GM19438 (cell line): ENCODE measurements at regions not wholly inside any gene's neighbourhood (a gene's known extent, or its start where the extent isn't known, plus 50 kb on each side); places are given as distances from the start of the nearest gene placed in this dataset.

Experiments used
- ATAC-seq: cut with Tn5 transposase; IDR thresholded peaks from one replicate; pipeline ENCODE4 v1.9.1; 2021; ENCODE audit warnings: low read depth; ENCODE audit not compliant: unreplicated experiment

DNA sequence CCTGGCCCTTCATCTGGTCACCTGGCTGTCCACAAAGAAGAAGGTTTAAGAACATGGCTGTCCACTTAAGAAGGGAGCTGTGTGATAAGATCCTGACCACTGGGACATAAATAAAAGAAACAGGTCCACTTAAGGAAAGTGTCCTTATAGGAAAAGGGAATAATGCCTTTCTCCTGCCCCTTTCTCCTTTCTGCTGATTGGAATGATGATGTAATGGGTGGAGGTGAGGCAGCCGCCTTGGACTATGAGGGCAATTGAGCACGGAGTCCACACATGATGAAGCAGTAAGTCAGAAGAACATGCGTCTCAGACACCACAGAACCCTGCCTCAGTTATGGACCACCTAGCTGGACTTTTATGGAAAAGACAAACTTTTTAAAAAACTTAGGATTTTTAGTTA lies 401.1 kb downstream of the SHANK2 start:
- ATAC-seq, result no peak

DNA sequence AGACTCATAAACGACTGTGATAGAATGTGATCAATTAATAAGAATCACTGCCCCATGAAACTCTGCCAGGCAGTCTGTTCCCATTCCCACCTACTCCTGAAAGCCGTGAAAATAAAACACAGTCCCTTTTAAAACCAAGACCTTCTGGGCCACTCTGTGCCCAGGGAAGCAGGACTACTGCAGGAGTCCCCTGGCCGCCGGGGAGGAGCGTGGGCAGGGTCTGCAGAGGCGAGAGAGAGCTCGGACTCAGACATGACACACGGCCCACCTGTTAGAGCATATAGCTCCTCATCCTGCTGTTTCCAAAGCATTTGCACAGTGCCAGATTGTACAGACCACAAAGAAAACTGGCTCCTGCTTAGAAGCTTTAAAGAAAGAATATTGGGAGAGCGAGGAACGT lies 400.5 kb downstream of the SHANK2 start:
- no peak for ATAC-seq

DNA sequence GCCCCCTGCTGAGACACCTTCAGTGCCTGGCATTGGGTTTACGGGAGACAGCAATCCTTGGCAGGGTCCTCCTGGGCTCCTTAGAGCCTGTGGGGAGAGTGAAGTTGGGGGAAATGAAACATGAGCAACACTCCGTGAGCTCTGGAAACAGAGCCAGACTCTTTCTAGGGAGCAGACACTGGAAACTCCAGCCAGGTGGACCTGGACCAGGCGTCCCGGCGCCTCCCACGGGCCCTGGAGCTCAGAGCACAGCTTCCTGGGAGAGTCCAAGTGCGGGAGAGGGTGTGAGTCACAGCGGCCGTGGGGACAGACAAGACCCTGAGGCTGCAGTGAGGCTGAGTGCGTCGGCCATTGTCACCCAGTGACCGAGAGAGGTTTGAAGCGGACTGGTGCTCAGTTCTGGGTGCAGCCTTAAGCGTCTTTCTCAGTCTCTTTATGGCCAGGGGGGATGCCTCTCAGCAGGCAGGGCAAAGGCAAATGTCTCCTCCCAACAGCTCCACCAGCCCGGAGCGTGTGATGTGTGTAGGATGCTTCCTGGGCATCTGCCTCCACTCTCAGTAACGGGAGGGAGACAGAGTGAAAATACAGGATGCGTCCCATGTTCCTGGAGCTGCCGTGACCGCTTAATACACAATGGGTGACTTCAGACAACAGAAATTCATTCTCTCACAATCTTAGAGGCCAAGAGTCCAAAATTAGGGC lies 399.2 kb downstream of the SHANK2 start:
- no peak for ATAC-seq

DNA sequence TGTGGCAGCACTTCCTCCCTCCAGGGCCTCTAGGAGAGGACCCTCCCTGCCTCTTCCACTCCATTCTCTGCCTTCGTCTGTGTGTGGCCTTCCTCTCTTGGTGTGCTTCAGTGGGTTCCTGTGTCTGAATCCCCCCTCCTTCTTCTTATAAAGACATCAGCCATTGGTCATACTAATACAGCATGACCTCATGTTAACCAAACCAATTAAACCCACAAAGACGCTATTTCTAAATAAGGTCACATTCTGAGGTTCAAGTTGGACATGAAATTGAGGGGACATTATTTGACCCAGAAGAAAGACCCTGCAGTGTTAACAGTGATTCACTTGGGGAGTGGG lies 398.6 kb downstream of the SHANK2 start:
- no peak for ATAC-seq

DNA sequence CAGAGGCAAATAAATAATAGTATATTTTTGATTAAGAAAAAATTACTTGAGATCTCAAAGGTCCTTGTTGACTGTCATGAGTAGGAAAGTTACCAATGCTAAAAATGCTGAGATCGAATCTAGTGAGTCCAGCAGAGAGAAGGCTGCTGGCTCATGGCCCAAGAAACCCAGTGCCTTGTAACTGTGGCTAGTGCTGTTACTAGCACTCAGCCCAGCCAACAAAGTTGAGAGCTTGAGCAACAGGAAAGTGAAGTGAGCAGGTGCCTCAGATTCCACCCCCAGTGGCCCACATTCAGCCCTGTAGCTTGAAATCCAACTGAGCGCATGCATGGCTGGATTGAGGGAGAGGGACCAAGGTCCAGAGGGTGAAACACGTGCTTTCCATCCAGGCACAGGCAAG lies 398.2 kb downstream of the SHANK2 start:
- ATAC-seq, result no peak

DNA sequence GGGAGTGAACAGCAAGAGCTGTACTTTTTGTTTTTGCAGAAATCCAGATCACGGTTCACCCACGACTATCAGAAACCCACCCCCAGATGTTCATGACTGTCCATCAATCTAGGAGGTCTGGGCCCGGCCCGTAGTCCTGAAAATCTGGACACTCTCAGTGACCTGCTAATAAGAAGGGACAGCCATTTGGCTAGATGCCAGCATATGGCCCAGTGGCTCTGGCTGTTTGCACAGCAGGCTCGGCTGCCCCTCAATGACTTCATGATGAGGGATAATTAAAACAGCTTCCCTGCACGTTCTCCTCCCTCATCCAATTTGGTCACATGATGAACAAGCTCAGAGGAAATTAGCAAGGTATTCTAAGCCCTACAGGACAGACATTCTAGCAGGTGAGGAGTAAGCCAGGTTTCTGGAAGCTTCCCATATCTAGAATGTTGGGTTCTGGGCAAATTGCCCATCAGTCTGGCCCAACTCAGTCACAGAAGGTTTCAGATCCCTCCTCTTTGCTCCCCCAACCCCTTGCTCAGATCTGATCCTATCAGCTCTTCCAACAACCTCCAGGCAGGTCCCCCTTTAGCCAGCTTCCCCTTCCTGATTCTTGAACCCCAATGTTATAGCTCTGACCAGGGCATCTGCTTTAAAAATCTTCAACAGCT lies 397.3 kb downstream of the SHANK2 start:
- ATAC-seq, result no peak

DNA sequence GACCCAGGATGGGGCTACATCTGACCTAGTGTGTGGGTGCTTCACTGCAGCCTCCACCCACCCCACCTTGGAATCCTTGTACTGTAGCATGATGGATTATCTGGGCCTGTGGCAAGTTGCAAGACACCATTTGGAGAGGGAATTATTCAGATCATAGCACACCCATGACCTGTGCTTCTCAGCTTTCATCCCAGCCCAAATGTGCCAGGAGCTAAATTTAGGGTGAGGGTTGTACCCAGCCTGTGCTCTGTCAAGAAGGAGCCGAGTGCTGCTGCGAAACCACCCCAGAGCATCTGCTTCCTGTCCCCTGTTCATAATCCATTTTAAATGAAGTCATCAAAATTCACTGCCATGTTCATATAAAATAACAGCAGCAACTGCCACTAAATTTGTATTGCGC lies 394.5 kb downstream of the SHANK2 start:
- no peak for ATAC-seq

DNA sequence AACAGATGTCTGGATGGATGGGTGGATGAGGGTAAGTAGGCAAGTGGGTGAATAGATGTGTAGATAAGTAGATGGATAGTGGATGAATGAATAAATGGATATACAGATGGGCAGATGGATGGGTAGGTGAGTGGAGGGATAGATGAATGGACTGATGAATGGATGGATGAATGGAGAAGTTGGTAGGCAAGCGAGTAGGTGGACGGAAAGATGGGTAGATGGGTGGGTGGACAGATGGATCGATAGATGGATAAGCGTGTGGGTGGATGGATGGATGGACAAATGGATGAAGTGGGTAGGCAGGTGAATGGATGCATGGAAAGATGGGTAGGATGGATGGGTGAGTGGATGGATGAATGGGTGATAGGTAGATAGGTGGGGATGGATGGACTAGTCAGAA lies 393.2 kb downstream of the SHANK2 start:
- no peak for ATAC-seq

DNA sequence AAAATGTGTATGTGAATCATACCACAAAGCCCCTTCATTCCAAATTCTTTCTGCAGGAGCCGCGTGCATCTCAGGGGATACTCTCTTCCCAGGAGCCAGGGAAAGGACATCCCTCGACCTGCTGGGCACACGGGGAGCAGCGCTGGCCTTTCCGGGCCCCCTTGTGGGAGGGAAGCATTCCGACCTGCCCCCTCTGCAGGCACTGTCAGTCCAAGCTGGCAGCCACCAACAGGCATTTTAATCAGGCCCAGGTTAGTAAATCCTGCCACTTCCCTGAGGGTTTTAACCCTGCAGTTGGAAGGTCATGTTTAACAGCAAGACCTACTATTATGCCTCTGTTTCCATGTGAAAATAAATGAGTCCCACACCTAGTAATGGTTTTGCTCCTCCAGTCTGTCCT lies 391.5 kb downstream of the SHANK2 start:
- ATAC-seq, result no peak

DNA sequence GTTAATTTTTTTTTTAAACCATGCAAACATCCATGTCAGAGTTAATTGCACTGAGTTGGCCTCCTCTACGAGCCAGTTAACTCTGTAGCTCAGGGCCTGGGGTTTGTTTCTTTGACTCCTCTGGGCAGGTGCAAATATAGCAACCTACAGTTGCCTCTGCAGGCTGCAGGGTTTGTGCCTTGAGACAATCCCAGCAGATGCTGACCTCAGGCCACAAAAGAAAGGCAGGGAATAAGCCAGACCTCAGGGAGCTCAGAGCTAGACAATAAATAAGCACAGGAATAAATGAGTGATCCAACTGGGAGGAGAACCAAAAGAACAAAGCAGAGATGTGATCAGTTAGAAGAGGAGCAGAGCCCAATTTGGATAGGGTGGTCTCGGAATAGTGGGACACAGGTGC lies 390.8 kb downstream of the SHANK2 start:
- no peak for ATAC-seq

DNA sequence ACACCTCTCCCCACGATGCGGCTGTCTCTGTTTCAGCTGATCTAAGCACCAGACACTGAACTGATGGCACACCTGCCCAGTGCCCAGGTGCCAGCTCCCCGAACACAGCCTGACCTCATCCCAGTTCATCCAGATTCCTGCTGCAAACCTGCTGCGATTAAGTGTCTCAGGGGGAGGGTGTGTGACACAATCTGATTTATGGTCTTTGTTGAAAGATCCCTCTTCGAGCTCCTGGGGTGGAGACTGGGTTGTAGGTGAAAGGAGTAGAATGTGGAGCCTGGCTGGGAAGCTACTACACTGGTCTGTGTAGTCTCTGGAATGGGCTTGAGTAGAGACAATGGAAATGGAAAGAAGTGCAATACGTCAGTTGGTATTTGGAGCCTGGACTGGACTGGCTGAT lies 390.3 kb downstream of the SHANK2 start:
- ATAC-seq, result no peak

DNA sequence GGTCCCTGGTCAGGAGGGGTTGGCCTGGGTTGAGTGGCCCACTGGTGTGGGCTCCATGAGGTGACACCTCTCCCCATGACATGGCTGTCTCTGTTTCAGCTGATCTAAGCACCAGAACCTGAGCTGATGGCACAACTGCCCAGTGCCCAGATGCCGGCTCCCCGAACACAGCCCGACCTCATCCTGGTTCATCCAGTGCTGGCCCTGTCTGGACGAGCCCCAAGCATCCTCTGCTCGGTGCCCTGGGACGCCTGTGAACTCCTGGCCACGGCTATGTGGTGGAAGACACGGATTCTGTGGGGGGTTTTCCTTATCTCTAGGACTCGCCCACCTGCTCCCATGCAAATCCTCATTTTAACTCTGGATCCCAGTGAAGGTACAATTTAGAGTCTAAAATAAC lies 389.2 kb downstream of the SHANK2 start:
- ATAC-seq, result no peak

DNA sequence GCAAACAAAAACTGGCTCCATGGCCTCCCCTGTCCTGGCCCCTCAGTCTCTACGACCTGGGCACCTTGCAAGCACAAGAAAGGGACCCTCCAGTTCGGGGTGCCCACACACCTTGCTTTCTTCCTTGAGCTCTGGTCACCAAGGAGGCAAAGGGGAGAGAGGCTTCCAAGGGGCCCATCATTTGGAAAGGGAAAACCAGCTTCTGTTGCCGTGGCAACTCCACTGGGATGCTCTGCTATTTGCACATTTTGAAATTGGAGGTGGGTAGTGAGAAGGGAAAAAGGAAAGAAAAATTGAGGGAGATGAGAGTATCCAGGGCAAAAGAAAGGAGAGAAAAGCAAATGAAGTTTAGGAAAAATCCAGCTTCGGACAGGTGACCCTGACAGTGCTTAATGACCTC lies 388.4 kb downstream of the SHANK2 start:
- ATAC-seq, result no peak

DNA sequence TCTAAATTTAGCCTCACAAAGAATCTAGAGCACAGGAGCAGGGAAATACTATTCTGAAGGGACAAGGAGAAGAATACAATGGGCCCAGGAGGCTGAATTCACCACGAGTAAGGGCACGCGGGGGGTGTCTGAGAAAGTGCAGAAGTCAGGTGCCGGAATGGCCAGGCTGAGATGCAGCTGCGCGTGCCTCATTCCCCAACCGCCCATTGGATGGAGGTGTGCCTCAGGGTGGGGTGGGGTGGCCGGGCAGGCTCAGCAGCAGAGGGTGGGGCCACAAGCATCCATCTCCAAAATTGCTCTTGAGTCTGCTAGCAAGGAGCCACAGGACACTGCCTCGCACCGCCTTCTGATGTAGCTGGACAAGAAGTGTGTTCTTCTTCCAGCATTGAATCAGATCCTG lies 387.0 kb downstream of the SHANK2 start:
- ATAC-seq, result no peak

DNA sequence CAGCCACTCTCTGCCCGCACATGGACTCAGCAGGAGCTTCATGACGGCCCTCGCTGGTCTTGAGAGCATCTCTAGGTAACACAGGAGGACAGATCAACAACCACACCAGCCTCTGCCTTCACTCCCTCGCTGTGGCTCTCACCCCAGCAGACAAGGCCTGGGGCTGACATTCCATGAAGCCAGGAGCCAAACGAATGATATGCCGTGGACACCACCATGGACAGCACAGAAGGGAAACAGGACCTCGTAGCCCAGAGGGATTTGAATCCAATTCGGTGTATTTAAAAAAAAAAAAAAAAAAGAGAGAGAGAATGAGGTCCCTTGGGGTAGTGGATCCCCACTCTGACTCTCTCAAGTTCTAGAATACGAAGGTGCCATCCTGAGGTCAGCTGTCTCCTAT lies 385.5 kb downstream of the SHANK2 start:
- ATAC-seq, result no peak

DNA sequence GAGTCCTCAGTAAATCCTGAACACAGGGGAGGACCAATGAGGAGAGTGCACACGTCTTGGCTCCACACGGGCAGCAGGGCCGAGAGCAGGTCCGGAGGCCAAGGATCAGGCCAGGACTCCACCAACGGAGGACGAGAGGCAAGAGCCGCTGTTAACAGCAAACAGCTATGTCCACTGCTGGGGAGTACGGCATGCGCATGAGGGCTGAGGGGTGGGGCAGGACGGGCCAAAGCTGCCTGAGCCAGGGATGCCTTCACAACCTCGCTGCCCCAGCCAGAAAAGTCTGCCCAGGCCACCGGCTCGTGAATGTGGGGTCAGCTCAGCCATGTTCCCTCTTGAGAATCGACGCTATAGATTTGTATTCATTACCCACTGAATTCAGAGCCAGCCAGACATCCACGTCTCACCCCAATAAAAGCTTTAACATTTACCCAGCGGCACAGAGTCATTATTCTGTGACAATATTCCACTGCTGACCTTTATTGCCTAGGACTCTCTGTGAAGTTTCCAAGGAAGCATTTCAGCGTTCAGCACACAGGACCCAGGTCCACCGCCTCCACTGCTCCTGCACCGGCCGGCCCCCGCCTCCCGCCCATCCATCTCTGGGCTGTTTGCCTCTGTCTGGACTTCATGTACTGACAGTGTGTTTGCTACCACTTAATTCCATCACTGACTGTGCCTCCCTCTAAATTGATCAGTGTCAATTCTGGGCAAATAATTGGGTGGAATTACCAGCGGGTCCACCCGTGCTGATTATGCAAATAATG lies 384.9 kb downstream of the SHANK2 start:
- ATAC-seq, result no peak

DNA sequence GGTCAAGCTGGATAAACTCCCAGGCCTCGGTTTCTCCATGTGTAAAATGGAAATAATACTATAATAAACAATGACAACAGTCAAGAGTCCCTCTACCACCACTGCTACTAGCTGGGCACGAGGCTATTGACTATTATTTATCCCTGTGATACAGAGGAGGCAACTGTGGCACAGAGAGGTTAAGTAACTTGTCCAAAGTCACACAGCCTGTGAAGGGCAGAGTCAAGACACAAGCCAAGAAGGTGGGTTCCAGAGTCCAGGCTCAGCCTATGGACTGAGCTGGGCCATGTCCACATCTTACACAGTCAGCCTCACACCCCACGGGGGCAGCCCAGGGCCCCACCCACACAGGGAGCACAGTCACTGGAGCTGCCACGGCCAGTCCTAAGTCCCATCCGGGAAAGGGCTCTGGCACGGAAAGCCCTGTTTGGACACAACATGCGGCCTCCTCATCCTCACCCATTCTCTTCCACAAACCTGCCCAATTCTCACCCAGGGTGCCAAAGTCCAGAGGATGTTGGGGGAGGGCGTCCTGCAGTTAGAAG lies 384.0 kb downstream of the SHANK2 start:
- no peak for ATAC-seq

DNA sequence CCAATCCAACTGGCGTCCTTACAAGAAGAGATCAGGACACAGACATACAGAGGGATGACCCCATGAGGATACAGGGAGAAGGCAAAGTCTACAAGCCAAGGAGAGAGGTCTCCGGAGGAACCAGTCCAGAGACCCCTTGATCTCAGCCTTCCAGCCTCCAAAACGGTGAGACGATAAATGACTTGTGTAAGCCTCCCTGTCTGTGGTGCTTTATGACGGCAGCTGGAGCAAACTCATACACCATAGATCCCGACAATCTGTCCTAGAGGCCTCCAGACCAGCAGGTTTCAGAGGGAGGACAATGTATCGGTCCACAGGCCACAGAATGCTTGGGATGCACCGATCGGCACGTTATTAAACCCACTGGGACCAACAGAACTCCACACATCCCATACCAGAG lies 383.3 kb downstream of the SHANK2 start:
- ATAC-seq, result no peak

DNA sequence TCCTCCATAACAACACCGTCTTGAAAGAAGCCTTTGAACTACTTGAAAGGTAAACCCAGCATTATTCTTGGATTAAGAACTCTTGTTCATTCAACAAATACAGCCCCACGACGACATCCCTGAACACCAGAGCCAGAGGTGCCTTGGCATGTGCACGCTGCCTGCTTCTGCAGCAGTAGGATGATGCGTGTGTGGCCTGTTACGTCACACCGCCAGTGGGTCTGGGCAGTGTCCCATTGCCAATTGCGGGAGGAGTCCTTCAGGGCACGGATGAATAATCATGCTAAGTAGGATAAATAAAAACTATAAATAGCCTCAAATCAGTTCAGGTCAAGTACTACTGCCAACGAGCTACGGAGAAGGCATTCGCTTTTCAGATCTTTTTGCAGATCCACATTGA lies 380.5 kb downstream of the SHANK2 start:
- no peak for ATAC-seq

DNA sequence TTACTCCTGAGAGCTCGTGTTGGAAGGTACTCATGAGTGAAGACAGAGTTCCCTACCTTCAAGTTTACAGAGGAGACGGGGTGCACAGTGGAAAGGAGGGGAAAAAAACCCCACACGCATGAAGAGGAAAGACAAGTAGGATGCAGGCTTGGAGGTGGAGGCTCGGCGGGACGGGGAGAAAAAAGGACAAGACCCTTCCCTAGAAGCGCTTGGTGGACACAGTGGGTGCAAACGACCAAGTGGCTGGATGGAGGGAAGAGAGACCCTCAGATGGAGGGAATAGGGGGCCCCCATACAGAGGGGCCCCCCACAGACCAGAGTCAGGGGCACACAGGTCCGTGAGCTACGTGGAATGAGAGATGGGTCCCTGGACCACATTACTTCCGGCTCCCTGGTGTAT lies 380.1 kb downstream of the SHANK2 start:
- ATAC-seq, result no peak

DNA sequence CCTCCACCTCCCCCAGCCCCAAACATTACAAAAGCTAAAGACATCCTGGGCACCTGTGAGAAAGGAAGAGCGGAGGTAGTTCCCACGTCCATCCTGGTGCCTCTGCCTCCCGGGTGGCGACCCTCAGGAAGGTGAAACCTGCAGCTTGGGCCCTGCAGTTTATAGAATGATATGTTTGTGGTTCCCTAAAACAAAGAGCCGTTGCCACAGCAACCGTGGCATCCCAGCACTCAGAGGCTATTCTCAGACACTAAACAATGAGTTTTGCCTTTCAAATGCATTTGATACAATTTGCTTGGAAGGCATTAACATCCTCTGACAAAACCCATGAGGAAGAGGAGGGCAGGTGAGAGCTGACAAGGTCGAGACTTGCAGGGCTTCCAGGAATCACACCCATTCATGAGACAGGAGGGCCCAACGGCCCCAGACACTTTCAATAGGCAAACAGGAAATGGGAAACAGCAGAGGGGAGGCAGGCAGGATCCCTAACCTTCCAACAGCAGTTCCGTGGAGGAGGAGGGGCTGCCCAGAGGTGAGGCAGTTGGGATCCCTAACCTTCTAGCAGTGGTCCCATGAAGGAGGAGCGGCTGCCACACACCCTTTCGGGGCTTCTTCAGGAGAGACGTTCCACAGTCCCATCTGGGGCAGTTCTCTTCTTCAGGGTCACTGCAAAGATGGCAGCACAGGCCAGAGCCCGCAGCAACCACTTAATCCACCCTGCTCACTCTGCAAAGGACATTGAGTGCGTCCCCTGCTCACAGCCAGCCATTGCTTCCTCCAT lies 379.2 kb downstream of the SHANK2 start:
- no peak for ATAC-seq
